ENCODE measurements at regions not wholly inside any gene's neighbourhood (a gene's known extent, or its start where the extent isn't known, plus 50 kb on each side); places are given as distances from the start of the nearest gene placed in this dataset.

- intact Hi-C loops (cut with DNase I): no loop called here
- Histone ChIP-seq H3K9ac (ENCODE audit: low read length in 3 of 3) (no peak overlapping the region), H3K4me3 (ENCODE audit: low read length in 3 of 3) (no peak overlapping the region), H3K27ac (ENCODE audit: low read depth in 2 of 2, low read length in 2 of 2) (no peak overlapping the region), H3K4me1 (ENCODE audit: control insufficient read depth in 2 of 3, insufficient read depth in 2 of 3, low read depth in 1 of 3, low read length in 3 of 3) (no peaks in the 10 kb centered on the region), H3K27me3 (ENCODE audit: control insufficient read depth, insufficient read depth, low read length) (no peaks in the 10 kb centered on the region), H3K9me3 (ENCODE audit: control insufficient read depth in 2 of 3, insufficient read depth in 1 of 3, low read length in 3 of 3) (no peaks in the 10 kb centered on the region), H3K36me3 (ENCODE audit: control insufficient read depth in 2 of 3, insufficient read depth in 3 of 3, low read length in 3 of 3) (no peaks in the 10 kb centered on the region)
- TF ChIP-seq CTCF (IDR thresholded peaks at IDR 0.05; ENCODE audit: borderline replicate concordance, extremely low read depth, insufficient read depth): no peak
- DNase-seq (no peak), FAIRE-seq (no peak)
Observed at GRCh38 chr3:116561529-116561928, 116.2 kb upstream of the LSAMP start.

GRCh38 chr3:116563351-116563750, 118.1 kb upstream of the LSAMP start:
- intact Hi-C loops (cut with DNase I): no loop called here

GRCh38 chr3:116566478-116566960, 121.2 kb upstream of the LSAMP start:
- H3K9me3 ChIP-seq (ENCODE audit: control insufficient read depth in 2 of 3, insufficient read depth in 1 of 3, low read length in 3 of 3): no peaks in the 10 kb centered on the region
- no peak for DNase-seq
- no peak for FAIRE-seq
- H3K4me3 ChIP-seq (ENCODE audit: low read length in 3 of 3): no peak overlapping the region
- H3K27ac ChIP-seq (ENCODE audit: low read depth in 2 of 2, low read length in 2 of 2): no peak overlapping the region
- intact Hi-C loops (cut with DNase I): no loop called here
- no peaks in the 10 kb centered on the region for H3K4me1 ChIP-seq (ENCODE audit: control insufficient read depth in 2 of 3, insufficient read depth in 2 of 3, low read depth in 1 of 3, low read length in 3 of 3)
- no peak for TF ChIP-seq CTCF (IDR thresholded peaks at IDR 0.05; ENCODE audit: borderline replicate concordance, extremely low read depth, insufficient read depth)
- no peaks in the 10 kb centered on the region for H3K36me3 ChIP-seq (ENCODE audit: control insufficient read depth in 2 of 3, insufficient read depth in 3 of 3, low read length in 3 of 3)
- H3K27me3 ChIP-seq (ENCODE audit: control insufficient read depth, insufficient read depth, low read length): no peaks in the 10 kb centered on the region
- no peak overlapping the region for H3K9ac ChIP-seq (ENCODE audit: low read length in 3 of 3)

More at GRCh38 chr3:116563351-116563750, 118.1 kb upstream of the LSAMP start:
- Histone ChIP-seq H3K27ac (ENCODE audit: low read depth in 2 of 2, low read length in 2 of 2) (no peak overlapping the region), H3K9me3 (ENCODE audit: control insufficient read depth in 2 of 3, insufficient read depth in 1 of 3, low read length in 3 of 3) (no peaks in the 10 kb centered on the region), H3K9ac (ENCODE audit: low read length in 3 of 3) (no peak overlapping the region), H3K4me3 (ENCODE audit: low read length in 3 of 3) (no peak overlapping the region), H3K4me1 (ENCODE audit: control insufficient read depth in 2 of 3, insufficient read depth in 2 of 3, low read depth in 1 of 3, low read length in 3 of 3) (no peaks in the 10 kb centered on the region), H3K36me3 (ENCODE audit: control insufficient read depth in 2 of 3, insufficient read depth in 3 of 3, low read length in 3 of 3) (no peaks in the 10 kb centered on the region), H3K27me3 (ENCODE audit: control insufficient read depth, insufficient read depth, low read length) (no peaks in the 10 kb centered on the region)
- FAIRE-seq: no peak
- no peak for DNase-seq
- TF ChIP-seq CTCF (IDR thresholded peaks at IDR 0.05; ENCODE audit: borderline replicate concordance, extremely low read depth, insufficient read depth): no peak

- no peak overlapping the region for H3K27ac ChIP-seq (ENCODE audit: low read depth in 2 of 2, low read length in 2 of 2)
- H3K9ac ChIP-seq (ENCODE audit: low read length in 3 of 3): no peak overlapping the region
- H3K27me3 ChIP-seq (ENCODE audit: control insufficient read depth, insufficient read depth, low read length): no peaks in the 10 kb centered on the region
- no peaks in the 10 kb centered on the region for H3K9me3 ChIP-seq (ENCODE audit: control insufficient read depth in 2 of 3, insufficient read depth in 1 of 3, low read length in 3 of 3)
- H3K4me1 ChIP-seq (ENCODE audit: control insufficient read depth in 2 of 3, insufficient read depth in 2 of 3, low read depth in 1 of 3, low read length in 3 of 3): no peaks in the 10 kb centered on the region
- no peaks in the 10 kb centered on the region for H3K36me3 ChIP-seq (ENCODE audit: control insufficient read depth in 2 of 3, insufficient read depth in 3 of 3, low read length in 3 of 3)
- no peak for FAIRE-seq
- no peak for DNase-seq
- TF ChIP-seq CTCF (IDR thresholded peaks at IDR 0.05; ENCODE audit: borderline replicate concordance, extremely low read depth, insufficient read depth): no peak
- intact Hi-C loops (cut with DNase I): no loop called here
- no peak overlapping the region for H3K4me3 ChIP-seq (ENCODE audit: low read length in 3 of 3)
Observed at GRCh38 chr3:116569611-116570010, 124.3 kb upstream of the LSAMP start.
